ENCODE measurements at regions not wholly inside any gene's neighbourhood (a gene's known extent, or its start where the extent isn't known, plus 50 kb on each side); places are given as distances from the start of the nearest gene placed in this dataset.
"Not testable (repeated sequence)": the region's sequence is repeated elsewhere in the genome, so short reads cannot be mapped to it uniquely, and the experiment has no call there.

DNA sequence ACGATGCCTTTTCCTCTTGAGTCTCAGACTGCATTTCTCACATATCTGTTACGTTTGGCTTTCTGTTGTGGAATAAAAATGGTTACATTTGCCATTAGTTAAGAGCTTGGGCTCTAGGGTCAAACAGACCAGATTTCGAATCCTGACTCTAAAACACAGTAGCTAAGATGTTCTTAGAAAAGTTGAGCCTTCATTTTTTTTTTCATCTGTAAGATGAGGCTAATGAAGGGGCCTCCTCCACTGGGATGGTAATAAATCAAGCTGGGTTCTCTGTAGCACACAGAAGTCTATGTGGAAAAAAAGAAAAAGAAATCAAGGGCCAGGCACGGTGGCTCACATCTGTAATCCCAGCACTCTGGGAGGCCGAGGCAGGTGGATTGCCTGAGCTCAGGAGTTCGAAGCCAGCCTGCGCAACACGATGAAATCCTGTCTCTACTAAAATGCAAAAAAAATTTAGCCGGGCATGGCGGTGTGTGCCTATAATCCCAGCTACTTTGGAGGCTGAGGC, 49.9 kb upstream of the CAPRIN1 start:
- no peaks in the 10 kb centered on the region for H3K36me3 ChIP-seq (replicated peaks; ENCODE audit: control insufficient read depth, insufficient read depth, low read length)
- peaks cover 2% of the 10 kb centered on the region for H3K27me3 ChIP-seq (ENCODE audit: control insufficient read depth, insufficient read depth, low read length)
- no peak for DNase-seq
- no peak overlapping the region for H3K4me3 ChIP-seq (ENCODE audit: insufficient read depth, low read depth, low read length)

GRCh38 chr11:33999393-33999792, 52.1 kb upstream of the CAPRIN1 start:
- DNase-seq: no peak
- H3K4me3 ChIP-seq (ENCODE audit: insufficient read depth, low read depth, low read length): no peak overlapping the region
- H3K27me3 ChIP-seq (ENCODE audit: control insufficient read depth, insufficient read depth, low read length): peaks cover 5% of the 10 kb centered on the region
- H3K36me3 ChIP-seq (replicated peaks; ENCODE audit: control insufficient read depth, insufficient read depth, low read length): no peaks in the 10 kb centered on the region

DNA sequence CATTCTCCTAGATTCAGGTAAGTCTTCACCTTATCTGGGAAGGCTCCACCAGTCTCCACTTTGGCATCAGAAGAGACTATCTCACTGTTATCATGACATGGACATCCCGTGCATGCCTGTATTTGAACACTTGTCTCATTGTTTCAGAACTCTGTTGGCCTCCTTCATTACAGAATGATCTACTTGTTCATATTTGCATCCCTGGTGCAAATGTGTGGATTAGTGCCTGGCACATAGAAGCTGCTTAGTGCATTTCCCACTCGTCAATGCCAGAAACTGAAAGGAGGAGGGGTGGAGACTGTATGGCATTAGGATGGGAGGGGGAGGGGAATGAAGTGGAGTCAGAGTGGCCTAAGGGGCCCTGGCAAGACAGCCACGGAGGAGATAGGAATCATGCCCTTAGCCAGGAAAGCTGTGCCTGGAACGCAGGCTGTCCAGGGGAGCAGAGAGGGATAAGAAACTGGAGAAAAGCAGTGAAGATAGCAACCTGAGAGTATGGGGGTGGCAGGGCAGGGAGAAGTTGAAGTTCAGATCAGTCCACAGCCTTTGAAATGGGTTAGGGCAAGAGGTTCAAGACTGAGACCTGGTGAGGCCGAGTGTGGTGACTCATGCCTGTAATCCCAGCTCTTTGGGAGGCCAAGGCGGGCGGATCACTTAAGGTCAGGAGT, 53.8 kb upstream of the CAPRIN1 start:
- no peak for DNase-seq
- H3K4me3 ChIP-seq (ENCODE audit: insufficient read depth, low read depth, low read length): no peak overlapping the region

DNA sequence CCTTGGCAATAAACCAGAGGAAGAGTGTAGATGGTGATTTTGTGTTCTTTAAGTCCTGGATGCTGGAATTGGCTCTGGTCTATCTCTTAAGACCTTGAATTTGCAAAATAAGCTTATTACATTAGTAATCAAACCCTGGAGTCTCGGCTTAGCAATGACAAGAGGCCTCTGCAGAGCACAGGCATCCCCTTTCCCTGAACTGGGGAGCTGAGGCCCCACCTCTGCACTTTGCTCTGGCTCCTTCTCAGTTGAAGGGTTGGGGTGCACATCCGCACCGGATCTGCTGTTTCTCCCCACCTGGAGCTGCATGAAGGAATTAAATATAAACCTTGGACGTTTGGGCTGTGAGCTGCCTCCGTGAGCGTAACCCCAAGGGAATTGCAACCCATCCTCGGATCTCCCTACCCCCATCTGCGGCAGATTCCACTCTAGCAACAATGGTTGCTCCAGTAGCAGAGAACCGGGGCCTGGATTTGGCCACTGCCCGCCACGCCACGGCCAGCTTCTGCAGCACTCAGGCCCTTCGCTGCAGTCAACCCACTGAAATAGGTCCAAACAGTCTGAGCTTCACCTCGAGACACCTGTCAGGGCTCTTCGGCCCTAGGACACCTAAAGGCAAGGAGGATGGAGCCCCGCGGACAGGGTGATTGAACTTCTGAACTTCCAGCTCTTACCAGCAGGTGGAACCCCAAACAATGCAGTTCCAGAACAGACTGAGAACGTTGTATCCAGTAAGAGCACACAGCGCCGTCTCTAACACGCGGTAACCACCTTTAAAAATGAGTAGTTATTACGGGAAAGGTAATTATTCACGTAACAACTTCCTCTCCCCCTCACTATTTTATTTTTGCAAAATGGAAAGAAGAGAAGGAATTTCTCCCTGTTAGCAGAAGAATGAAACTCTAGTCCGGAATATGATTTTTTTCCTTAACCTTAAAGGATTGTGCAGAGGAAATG, 54.8 kb upstream of the CAPRIN1 start:
- no peak overlapping the region for H3K4me3 ChIP-seq (ENCODE audit: insufficient read depth, low read depth, low read length)
- H3K36me3 ChIP-seq (replicated peaks; ENCODE audit: control insufficient read depth, insufficient read depth, low read length): no peaks in the 10 kb centered on the region
- H3K27me3 ChIP-seq (ENCODE audit: control insufficient read depth, insufficient read depth, low read length): peaks cover 5% of the 10 kb centered on the region
- peak; percentile 78 for DNase-seq

More for the DNA sequence above, 53.8 kb upstream of the CAPRIN1 start:
- Histone ChIP-seq H3K27me3 (ENCODE audit: control insufficient read depth, insufficient read depth, low read length) (peaks cover 5% of the 10 kb centered on the region), H3K36me3 (replicated peaks; ENCODE audit: control insufficient read depth, insufficient read depth, low read length) (no peaks in the 10 kb centered on the region)

- Histone ChIP-seq H3K36me3 (replicated peaks; ENCODE audit: control insufficient read depth, insufficient read depth, low read length) (no peaks in the 10 kb centered on the region), H3K27me3 (ENCODE audit: control insufficient read depth, insufficient read depth, low read length) (peaks cover 5% of the 10 kb centered on the region), H3K4me3 (ENCODE audit: insufficient read depth, low read depth, low read length) (no peak overlapping the region)
- DNase-seq: no peak
Observed at GRCh38 chr11:33994937-33995336, 56.6 kb upstream of the CAPRIN1 start.

GRCh38 chr11:33991136-33991535, 60.4 kb upstream of the CAPRIN1 start:
- H3K4me3 ChIP-seq (ENCODE audit: insufficient read depth, low read depth, low read length); DNase-seq; H3K27me3 ChIP-seq (ENCODE audit: control insufficient read depth, insufficient read depth, low read length): not testable (repeated sequence)

DNA sequence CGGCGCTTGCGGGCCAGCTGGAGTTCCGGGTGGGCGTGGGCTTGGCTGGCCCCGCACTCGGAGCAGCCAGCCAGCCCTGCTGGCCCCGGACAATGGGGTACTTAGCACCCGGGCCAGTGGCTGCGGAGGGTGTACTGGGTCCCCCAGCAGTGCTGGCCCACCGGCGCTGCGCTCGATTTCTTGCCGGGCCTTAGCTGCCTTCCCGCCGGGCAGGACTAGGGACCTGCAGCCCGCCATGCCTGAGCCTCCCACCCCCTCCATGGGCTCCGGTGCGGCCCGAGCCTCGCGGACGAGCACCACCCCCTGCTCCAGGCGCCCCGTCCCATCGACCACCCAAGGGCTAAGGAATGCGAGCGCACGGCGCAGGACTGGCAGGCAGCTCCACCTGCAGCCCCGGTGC, 61.4 kb upstream of the CAPRIN1 start:
- H3K36me3 ChIP-seq (replicated peaks; ENCODE audit: control insufficient read depth, insufficient read depth, low read length); H3K27me3 ChIP-seq (ENCODE audit: control insufficient read depth, insufficient read depth, low read length); H3K4me3 ChIP-seq (ENCODE audit: insufficient read depth, low read depth, low read length); DNase-seq: not testable (repeated sequence)

More at GRCh38 chr11:33991136-33991535, 60.4 kb upstream of the CAPRIN1 start:
- not testable (repeated sequence) for H3K36me3 ChIP-seq (replicated peaks; ENCODE audit: control insufficient read depth, insufficient read depth, low read length)

GRCh38 chr11:33989461-33989860, 62.1 kb upstream of the CAPRIN1 start:
- no peaks in the 10 kb centered on the region for H3K36me3 ChIP-seq (replicated peaks; ENCODE audit: control insufficient read depth, insufficient read depth, low read length)
- DNase-seq: peak; percentile 30
- H3K4me3 ChIP-seq (ENCODE audit: insufficient read depth, low read depth, low read length): no peak overlapping the region

GRCh38 chr11:33988586-33989370, 62.8 kb upstream of the CAPRIN1 start:
- no peaks in the 10 kb centered on the region for H3K27me3 ChIP-seq (ENCODE audit: control insufficient read depth, insufficient read depth, low read length)
- no peaks in the 10 kb centered on the region for H3K36me3 ChIP-seq (replicated peaks; ENCODE audit: control insufficient read depth, insufficient read depth, low read length)
- DNase-seq: no peak
- H3K4me3 ChIP-seq (ENCODE audit: insufficient read depth, low read depth, low read length): no peak overlapping the region

More at GRCh38 chr11:33989461-33989860, 62.1 kb upstream of the CAPRIN1 start:
- H3K27me3 ChIP-seq (ENCODE audit: control insufficient read depth, insufficient read depth, low read length): no peaks in the 10 kb centered on the region

- Histone ChIP-seq H3K4me3 (ENCODE audit: insufficient read depth, low read depth, low read length) (no peak overlapping the region), H3K36me3 (replicated peaks; ENCODE audit: control insufficient read depth, insufficient read depth, low read length) (no peaks in the 10 kb centered on the region), H3K27me3 (ENCODE audit: control insufficient read depth, insufficient read depth, low read length) (no peaks in the 10 kb centered on the region)
- DNase-seq: peak; percentile 81
Observed at GRCh38 chr11:33987975-33988580, 63.5 kb upstream of the CAPRIN1 start.

DNA sequence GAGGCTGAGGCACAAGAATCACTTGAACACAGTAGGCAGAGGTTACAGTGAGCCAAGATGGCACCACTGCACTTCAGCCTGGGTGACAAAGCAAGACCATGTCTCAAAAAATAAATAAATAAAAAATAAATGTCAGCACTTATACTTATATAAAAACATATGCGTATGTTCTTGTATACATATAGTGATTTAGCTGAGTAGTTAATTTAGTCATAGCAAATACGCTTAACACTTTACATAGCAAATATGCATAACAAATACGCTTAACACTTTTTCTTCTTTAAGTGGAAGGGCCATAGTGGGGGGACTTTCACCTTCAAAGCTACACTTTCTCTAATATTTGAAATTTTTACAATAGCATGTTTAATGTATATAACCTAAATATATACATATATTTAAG, 64.0 kb upstream of the CAPRIN1 start:
- H3K36me3 ChIP-seq (replicated peaks; ENCODE audit: control insufficient read depth, insufficient read depth, low read length): no peaks in the 10 kb centered on the region
- no peak overlapping the region for H3K4me3 ChIP-seq (ENCODE audit: insufficient read depth, low read depth, low read length)
- no peak for DNase-seq
- no peaks in the 10 kb centered on the region for H3K27me3 ChIP-seq (ENCODE audit: control insufficient read depth, insufficient read depth, low read length)

DNA sequence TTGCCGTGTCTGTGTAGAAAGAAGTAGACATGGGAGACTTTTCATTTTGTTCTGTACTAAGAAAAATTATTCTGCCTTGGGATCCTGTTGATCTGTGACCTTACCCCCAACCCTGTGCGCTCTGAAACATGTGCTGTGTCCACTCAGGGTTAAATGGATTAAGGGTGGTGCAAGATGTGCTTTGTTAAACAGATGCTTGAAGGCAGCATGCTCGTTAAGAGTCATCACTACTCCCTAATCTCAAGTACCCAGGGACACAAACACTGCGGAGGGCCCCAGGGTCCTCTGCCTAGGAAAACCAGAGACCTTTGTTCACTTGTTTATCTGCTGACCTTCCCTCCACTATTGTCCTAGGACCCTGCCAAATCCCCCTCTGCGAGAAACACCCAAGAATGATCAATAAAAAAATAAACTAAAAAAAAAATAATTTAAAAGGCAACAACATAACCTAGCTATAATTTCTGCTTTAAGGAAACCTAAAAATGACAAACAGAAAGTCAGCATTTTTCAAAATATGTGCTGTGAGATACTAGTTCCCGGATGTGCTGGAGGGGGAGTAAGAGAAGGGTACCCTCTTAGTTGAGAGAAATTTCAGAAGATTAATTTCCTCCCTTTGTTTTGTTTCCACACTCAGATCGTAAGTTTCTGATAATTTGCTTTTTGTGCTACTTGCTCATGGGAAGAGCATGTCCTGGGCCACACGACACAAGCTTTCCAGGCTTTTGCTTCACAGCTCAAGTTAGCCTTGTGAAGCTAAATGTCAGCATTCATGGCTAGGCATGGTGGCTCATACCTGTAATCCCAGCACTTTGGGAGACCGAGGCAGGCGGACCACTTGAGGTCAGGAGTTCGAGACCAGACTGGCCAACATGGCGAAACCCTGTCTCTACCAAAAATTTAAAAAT, 64.7 kb upstream of the CAPRIN1 start:
- not testable (repeated sequence) for H3K4me3 ChIP-seq (ENCODE audit: insufficient read depth, low read depth, low read length); H3K27me3 ChIP-seq (ENCODE audit: control insufficient read depth, insufficient read depth, low read length); DNase-seq; H3K36me3 ChIP-seq (replicated peaks; ENCODE audit: control insufficient read depth, insufficient read depth, low read length)

DNA sequence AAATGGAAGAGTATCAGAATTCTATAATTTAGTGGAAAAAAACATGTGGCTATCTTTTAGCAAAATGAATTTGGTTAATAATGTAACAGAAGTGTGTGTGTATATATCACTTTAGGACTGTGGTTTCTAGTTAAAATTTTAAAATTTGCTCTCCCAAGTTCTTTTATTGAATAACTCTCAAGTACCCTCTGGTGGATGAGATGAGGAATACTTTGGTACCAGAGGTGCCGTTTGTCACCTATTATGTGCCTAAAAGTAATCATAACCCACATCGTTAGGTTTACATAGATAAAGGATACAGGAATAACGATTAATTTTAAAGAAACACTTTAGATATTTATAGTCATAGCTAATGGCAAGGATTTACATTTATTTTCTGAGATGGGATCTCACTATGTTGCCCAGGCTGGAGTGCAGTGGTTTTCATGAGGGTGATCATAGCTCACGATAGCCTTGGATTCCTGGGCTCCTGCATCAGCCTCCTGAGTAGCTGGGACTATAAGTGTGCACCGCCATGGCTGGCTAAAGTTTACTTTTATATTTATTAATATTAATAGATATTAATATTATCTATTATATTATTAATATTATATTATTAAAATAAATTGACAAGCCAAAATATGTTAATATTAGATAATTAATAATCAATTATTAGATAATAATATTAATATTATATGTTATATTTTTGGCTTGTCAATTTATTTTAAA, 66.7 kb upstream of the CAPRIN1 start:
- DNase-seq: no peak
- Histone ChIP-seq H3K4me3 (ENCODE audit: insufficient read depth, low read depth, low read length) (no peak overlapping the region), H3K36me3 (replicated peaks; ENCODE audit: control insufficient read depth, insufficient read depth, low read length) (no peaks in the 10 kb centered on the region)

More for the DNA sequence above, 66.7 kb upstream of the CAPRIN1 start:
- no peaks in the 10 kb centered on the region for H3K27me3 ChIP-seq (ENCODE audit: control insufficient read depth, insufficient read depth, low read length)
